HepG2 (cell line): ENCODE measurements at regions not wholly inside any gene's neighbourhood (a gene's known extent, or its start where the extent isn't known, plus 50 kb on each side); places are given as distances from the start of the nearest gene placed in this dataset.
"Not testable (repeated sequence)": the region's sequence is repeated elsewhere in the genome, so short reads cannot be mapped to it uniquely, and the experiment has no call there.

Experiments used
- ATAC-seq: fragments of 200-7000 bp; cut with Tn5 transposase; 3 replicates; pipeline ENCODE4 v1.9.1; 2020; ENCODE audit warnings: mild to moderate bottlenecking, moderate library complexity
- BruUV-seq: library from RNA; stranded (reverse); fragments of 400-500 nt; replicated peaks from 2 replicates; lab custom pipeline; 2021; lab: Mats Ljungman, UMichigan
- CTCF ChIA-PET: fragments of 300-600 bp; formaldehyde crosslinking; extraction: SDS; loops from one replicate; lab custom pipeline; 2021; ENCODE audit warnings: low total read pairs, inconsistent platforms, low intra/inter-chr PET ratio; lab: Yijun Ruan, JAX
- POLR2A ChIA-PET: fragments of 350-600 bp; sonication (Branson Sonifier 250); formaldehyde crosslinking; loops from one replicate; lab custom pipeline; 2020; ENCODE audit warnings: antibody characterized with exemption, inconsistent platforms; lab: Yijun Ruan, JAX
- DNase-seq: peaks from one replicate; pipeline ENCODE4 v3.0.0-alpha.2; 2015; ENCODE audit warnings: low spot score
- FAIRE-seq: peaks from 3 replicates; lab custom pipeline; 2011; peaks lifted over from hg19 to GRCh38; lab: Jason Lieb, UNC
- H2AFZ ChIP-seq: one replicate; pipeline ENCODE4 v1.6.1; 2011; ENCODE audit warnings: low read length, inconsistent platforms
- H3K27ac ChIP-seq: fragments of 300-600 bp; 3 replicates; pipeline ENCODE4 v1.8.0; 2011; ENCODE audit warnings: mixed run types, mild to moderate bottlenecking, mixed read lengths, low read length, inconsistent platforms; ENCODE audit not compliant: insufficient read depth; ENCODE audit errors: extremely low read length
- H3K27me3 ChIP-seq, 2 experiments: fragments of 200-600 bp in 1 of 2; 2 replicates in 1 of 2; 3 replicates in 1 of 2; pipeline versions ENCODE4 v1.6.0 to v1.8.0; 2011; ENCODE audit warnings: low read length in 2 of 2, mild to moderate bottlenecking in 2 of 2, moderate library complexity in 2 of 2, inconsistent platforms in 1 of 2; ENCODE audit not compliant: insufficient read depth in 2 of 2, control insufficient read depth in 1 of 2
- H3K36me3 ChIP-seq, 2 experiments: fragments of 200-600 bp in 1 of 2; replicated peaks in 1 of 2; 2 replicates in 1 of 2; 3 replicates in 1 of 2; pipeline versions ENCODE4 v1.5.1 to v1.8.0; 2011; ENCODE audit warnings: low read length in 2 of 2, inconsistent platforms in 1 of 2; ENCODE audit not compliant: insufficient read depth in 2 of 2, control insufficient read depth in 1 of 2
- H3K4me1 ChIP-seq: 2 replicates; pipeline ENCODE4 v1.5.1; 2012; ENCODE audit warnings: low read length, inconsistent platforms; ENCODE audit not compliant: insufficient read depth
- H3K4me2 ChIP-seq: 2 replicates; pipeline ENCODE4 v1.6.0; 2011; ENCODE audit warnings: low read depth, low read length, inconsistent platforms
- H3K4me3 ChIP-seq, 3 experiments: fragments of 200-600 bp in 1 of 3; sonication (generic), shearing (Covaris generic) in 1 of 3; replicated peaks in 1 of 3; 2 replicates each; pipeline ENCODE4 v1.5.1; 2011 to 2016; ENCODE audit warnings: low read length in 3 of 3, inconsistent platforms in 2 of 3, low read depth in 2 of 3, mild to moderate bottlenecking in 2 of 3, control low read depth in 1 of 3, mixed read lengths in 1 of 3; ENCODE audit not compliant: insufficient read depth in 1 of 3
- H3K79me2 ChIP-seq: one replicate; pipeline ENCODE4 v1.6.1; 2011; ENCODE audit warnings: low read length, inconsistent platforms; ENCODE audit not compliant: insufficient read depth
- H3K9ac ChIP-seq: 2 replicates; pipeline ENCODE4 v1.6.0; 2011; ENCODE audit warnings: mild to moderate bottlenecking, low read depth, low read length, inconsistent platforms; ENCODE audit not compliant: insufficient read depth
- H3K9me3 ChIP-seq: 2 replicates; pipeline ENCODE4 v1.5.1; 2012; ENCODE audit warnings: mild to moderate bottlenecking, low read length
- H4K20me1 ChIP-seq: 2 replicates; pipeline ENCODE4 v1.6.0; 2011; ENCODE audit warnings: inconsistent platforms, mild to moderate bottlenecking, low read length, moderate library complexity; ENCODE audit not compliant: insufficient read depth
- ARHGAP35 ChIP-seq: sonication (generic); formaldehyde crosslinking; IDR thresholded peaks from 2 replicates; pipeline ENCODE4 v1.9.0; 2022; ENCODE audit warnings: mild to moderate bottlenecking, inconsistent platforms, moderate library complexity, missing genetic modification reagents, borderline replicate concordance
- HDAC2 ChIP-seq: sonication (generic); formaldehyde crosslinking; IDR thresholded peaks from 2 replicates; pipeline ENCODE4 v1.4.0; 2020; ENCODE audit warnings: missing genetic modification reagents
- WGBS: methylation state at CpG from one replicate; pipeline ENCODE4 v1.1.6; 2017; ENCODE audit warnings: low lambda C conversion rate; 5-methylcytosine and 5-hydroxymethylcytosine counted together
- in situ Hi-C: cut with HindIII; loops from 2 replicates; pipeline ENCODE4 v1.10.0; 2017; ENCODE audit warnings: low pct_unique_long_range_greater_than_20kb; ENCODE audit not compliant: extremely low pct_ligation_motif_present
- intact Hi-C: fragments of 100-400 bp; cut with micrococcal nuclease; formaldehyde crosslinking; loops from one replicate; pipeline ENCODE4 v1.10.0; 2022; ENCODE audit not compliant: unreplicated experiment

GRCh38 chr5:174917976-174918554 is 193.7 kb downstream of the MSX2 start:
- H3K9ac ChIP-seq: no peak overlapping the region
- no peak for TF ChIP-seq HDAC2 (CRISPR knock-in tag)
- no peak for TF ChIP-seq ARHGAP35 (CRISPR knock-in tag)
- in situ Hi-C loops (no loop called here), intact Hi-C loops (no loop called here)
- H3K4me1 ChIP-seq: no peaks in the 10 kb centered on the region
- CTCF ChIA-PET: no interaction called here
- no peak overlapping the region for H3K27ac ChIP-seq
- H3K4me3 ChIP-seq: no peak overlapping the region
- no peaks in the 10 kb centered on the region for H3K79me2 ChIP-seq
- DNase-seq (no peak), ATAC-seq (no peak), FAIRE-seq (no peak)
- no peaks in the 10 kb centered on the region for H3K9me3 ChIP-seq
- H3K36me3 ChIP-seq: no peaks in the 10 kb centered on the region
- H2AFZ ChIP-seq: no peak overlapping the region
- no peaks in the 10 kb centered on the region; a peak in 1 of 5 replicates for H3K27me3 ChIP-seq
- POLR2A ChIA-PET: no interaction called here
- WGBS: 5% methylated on average over 9 of the region's 13 CpGs
- H3K4me2 ChIP-seq: no peak overlapping the region
- H4K20me1 ChIP-seq: no peaks in the 10 kb centered on the region
- no TSS peak for BruUV-seq

- WGBS: 0% methylated on average over 3 of the region's 6 CpGs
- H3K9ac ChIP-seq, POLR2A ChIA-PET, intact Hi-C loops, H3K27me3 ChIP-seq, BruUV-seq, H3K4me1 ChIP-seq, DNase-seq, in situ Hi-C loops, FAIRE-seq, H4K20me1 ChIP-seq, H3K36me3 ChIP-seq, H3K27ac ChIP-seq, H2AFZ ChIP-seq, H3K4me3 ChIP-seq, CTCF ChIA-PET, H3K9me3 ChIP-seq, H3K4me2 ChIP-seq, ATAC-seq, H3K79me2 ChIP-seq: not testable (repeated sequence)
Observed at GRCh38 chr5:174917435-174917834, 193.1 kb downstream of the MSX2 start.

GRCh38 chr5:174916924-174917323 is 192.5 kb downstream of the MSX2 start:
- H3K36me3 ChIP-seq, H3K79me2 ChIP-seq, H3K9me3 ChIP-seq, H3K4me2 ChIP-seq, H3K4me1 ChIP-seq, H4K20me1 ChIP-seq, DNase-seq, FAIRE-seq, H3K27ac ChIP-seq, H3K4me3 ChIP-seq, H2AFZ ChIP-seq, BruUV-seq, ATAC-seq, H3K27me3 ChIP-seq, H3K9ac ChIP-seq, in situ Hi-C loops, POLR2A ChIA-PET, intact Hi-C loops, CTCF ChIA-PET: not testable (repeated sequence)
- 60% methylated on average over 1 of the region's 1 CpG for WGBS
